ENCODE measurements at regions not wholly inside any gene's neighbourhood (a gene's known extent, or its start where the extent isn't known, plus 50 kb on each side); places are given as distances from the start of the nearest gene placed in this dataset.

- TF ChIP-seq MAFK (IDR thresholded peaks at IDR 0.05; ENCODE audit: partially characterized antibody) = no peak
- TF ChIP-seq TFCP2L1 (CRISPR knock-in tag; IDR thresholded peaks at IDR 0.05) = no peak
- no peak for TF ChIP-seq JUNB (IDR thresholded peaks at IDR 0.05)
- no peak for TF ChIP-seq FOSL2 (IDR thresholded peaks at IDR 0.05)
- TF ChIP-seq FOSL2 (CRISPR knock-in tag; IDR thresholded peaks at IDR 0.05) = no peak
- TF ChIP-seq, protein P1, sequence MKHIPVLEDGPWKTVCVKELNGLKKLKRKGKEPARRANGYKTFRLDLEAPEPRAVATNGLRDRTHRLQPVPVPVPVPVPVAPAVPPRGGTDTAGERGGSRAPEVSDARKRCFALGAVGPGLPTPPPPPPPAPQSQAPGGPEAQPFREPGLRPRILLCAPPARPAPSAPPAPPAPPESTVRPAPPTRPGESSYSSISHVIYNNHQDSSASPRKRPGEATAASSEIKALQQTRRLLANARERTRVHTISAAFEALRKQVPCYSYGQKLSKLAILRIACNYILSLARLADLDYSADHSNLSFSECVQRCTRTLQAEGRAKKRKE (CRISPR knock-in tag; IDR thresholded peaks at IDR 0.05; ENCODE audit: low read depth) = no peak
- no peak for TF ChIP-seq FOXS1 (CRISPR knock-in tag; IDR thresholded peaks at IDR 0.05)
- no peak for TF ChIP-seq CBX8 (IDR thresholded peaks at IDR 0.05)
- TF ChIP-seq HDAC2 (IDR thresholded peaks at IDR 0.05) = no peak
- no peak for TF ChIP-seq EP300 (IDR thresholded peaks at IDR 0.05)
- no peak for TF ChIP-seq BHLHE40 (IDR thresholded peaks at IDR 0.05; ENCODE audit: low read depth, low read length)
- ATAC-seq (no peak), DNase-seq (ENCODE audit: low read depth in 1 of 2, low spot score in 1 of 2) (no peak), FAIRE-seq (no peak)
- WGBS (ENCODE audit: missing lambda C conversion rate) = 62% methylated on average over 5 of the region's 6 CpGs
- Histone ChIP-seq H3K27ac (peak overlapping the region in 1 of 2 experiments; percentile 68; a peak in 3 of 6 replicates), H3K9me3 (peaks cover 11% of the 10 kb centered on the region; the same call in 1 of the 3 replicates), H3K4me2 (no peak overlapping the region), H3K4me3 (no peak overlapping the region), H3K4me1 (peaks cover 18% of the 10 kb centered on the region)
- POLR2A ChIA-PET = no interaction called here
- CTCF ChIA-PET = interaction anchor here (1.1 to 1.5 kb wide), 2 partner anchors 17 to 193 kb away, joined by 3 read pairs; no protein-coding TSS in a partner anchor
These were observed 204.8 kb upstream of the PARD3B start for GRCh38 chr2:204340511-204340910.

DNA sequence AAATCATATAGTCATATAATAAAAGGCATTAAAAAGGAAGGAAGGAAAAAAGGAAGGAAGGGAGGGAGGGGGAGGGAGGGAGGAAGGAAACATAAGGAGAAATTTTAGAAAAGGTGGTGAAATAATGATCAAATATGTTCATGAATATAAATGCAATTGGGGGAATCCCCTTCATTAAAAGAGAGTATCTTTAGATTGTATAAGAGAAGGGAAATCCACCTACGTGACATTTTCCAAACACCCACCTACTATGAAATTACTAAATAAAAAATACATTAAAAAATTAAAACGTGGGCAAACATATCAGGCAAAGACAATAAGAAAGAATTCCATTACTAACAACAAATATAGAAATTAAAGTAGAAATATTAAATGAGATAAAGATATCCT is 203.4 kb upstream of the PARD3B start:
- no peak overlapping the region for H3K4me3 ChIP-seq
- DNase-seq (ENCODE audit: low read depth in 1 of 2, low spot score in 1 of 2) = no peak
- no peak for FAIRE-seq
- ChIA-PET CTCF (no interaction called here), POLR2A (no interaction called here)
- peaks cover 11% of the 10 kb centered on the region; the same call in 1 of the 3 replicates for H3K9me3 ChIP-seq
- peaks cover 18% of the 10 kb centered on the region for H3K4me1 ChIP-seq
- WGBS (ENCODE audit: missing lambda C conversion rate) = 19% methylated on average over 2 of the region's 2 CpGs
- TF ChIP-seq CEBPB (IDR thresholded peaks at IDR 0.05) (no peak), MYC (IDR thresholded peaks at IDR 0.05; ENCODE audit: borderline replicate concordance, low read length) (no peak), EHMT2 (IDR thresholded peaks at IDR 0.05; ENCODE audit: low read depth) (no peak), JUNB (IDR thresholded peaks at IDR 0.05) (no peak), CBX2 (IDR thresholded peaks at IDR 0.05; ENCODE audit: borderline replicate concordance, low read depth) (no peak), PHF8 (IDR thresholded peaks at IDR 0.05; ENCODE audit: borderline replicate concordance, low read depth) (no peak), NPAS2 (CRISPR knock-in tag; IDR thresholded peaks at IDR 0.05; ENCODE audit: borderline replicate concordance) (no peak), KDM1A (IDR thresholded peaks at IDR 0.05; ENCODE audit: low read depth) (no peak), RCOR1 (IDR thresholded peaks at IDR 0.05; ENCODE audit: low read depth, low read length) (no peak), CHD4 (IDR thresholded peaks at IDR 0.05; ENCODE audit: borderline replicate concordance) (no peak), JUN (IDR thresholded peaks at IDR 0.05) (no peak), ZNF302 (CRISPR knock-in tag; IDR thresholded peaks at IDR 0.05) (no peak), ZC3H11A (IDR thresholded peaks at IDR 0.05) (no peak), HOXB5 (CRISPR knock-in tag; IDR thresholded peaks at IDR 0.05) (no peak), ZSCAN20 (CRISPR knock-in tag; IDR thresholded peaks at IDR 0.05) (no peak)
- TF ChIP-seq, protein P2, sequence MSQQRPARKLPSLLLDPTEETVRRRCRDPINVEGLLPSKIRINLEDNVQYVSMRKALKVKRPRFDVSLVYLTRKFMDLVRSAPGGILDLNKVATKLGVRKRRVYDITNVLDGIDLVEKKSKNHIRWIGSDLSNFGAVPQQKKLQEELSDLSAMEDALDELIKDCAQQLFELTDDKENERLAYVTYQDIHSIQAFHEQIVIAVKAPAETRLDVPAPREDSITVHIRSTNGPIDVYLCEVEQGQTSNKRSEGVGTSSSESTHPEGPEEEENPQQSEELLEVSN (IDR thresholded peaks at IDR 0.05; ENCODE audit: borderline replicate concordance, low read depth) = no peak
- TF ChIP-seq, protein P1 (CRISPR knock-in tag; IDR thresholded peaks at IDR 0.05; ENCODE audit: low read depth) = no peak
- no peak overlapping the region for H3K4me2 ChIP-seq
- ATAC-seq = no peak
- H3K27ac ChIP-seq = no peak overlapping the region
